ENCODE measurements at regions not wholly inside any gene's neighbourhood (a gene's known extent, or its start where the extent isn't known, plus 50 kb on each side); places are given as distances from the start of the nearest gene placed in this dataset.

GRCh38 chr13:84352946-84353345 lies 470.7 kb upstream of the SLITRK1 start:
- POLR2A ChIA-PET (ENCODE audit: low non-redundant PET) = no interaction called here
- H3K4me1 ChIP-seq (ENCODE audit: insufficient read depth, low read length, poor library complexity, severe bottlenecking) = no peaks in the 10 kb centered on the region
- no peaks in the 10 kb centered on the region for H3K36me3 ChIP-seq (ENCODE audit: insufficient read depth, low read length, poor library complexity, severe bottlenecking)
- no peak overlapping the region for H3K27ac ChIP-seq (ENCODE audit: low read depth, low read length, poor library complexity, severe bottlenecking)
- no TSS peak for BruUV-seq (replicated peaks)
- TF ChIP-seq CTCF (conservative IDR thresholded peaks at IDR 0.05; ENCODE audit: low read depth, low read length) (no peak), EZH2 (IDR thresholded peaks at IDR 0.05; ENCODE audit: borderline replicate concordance, low read depth, low read length, poor library complexity, severe bottlenecking) (no peak)
- DNase-seq (ENCODE audit: low spot score) = no peak
- no peak overlapping the region for H3K4me3 ChIP-seq (ENCODE audit: low read depth, low read length, poor library complexity, severe bottlenecking)
- no peaks in the 10 kb centered on the region for H3K27me3 ChIP-seq (replicated peaks; ENCODE audit: insufficient read depth, low read depth, low read length, poor library complexity)
- no peaks in the 10 kb centered on the region for H3K9me3 ChIP-seq (ENCODE audit: low read depth, low read length, poor library complexity, severe bottlenecking)
- CTCF ChIA-PET = no interaction called here
- intact Hi-C loops (cut with micrococcal nuclease; ENCODE audit: unreplicated experiment) = no loop called here

GRCh38 chr13:84339456-84339855 lies 457.2 kb upstream of the SLITRK1 start:
- no TSS peak for BruUV-seq (replicated peaks)

GRCh38 chr13:84332346-84332745 lies 450.1 kb upstream of the SLITRK1 start:
- Histone ChIP-seq H3K36me3 (ENCODE audit: insufficient read depth, low read length, poor library complexity, severe bottlenecking) (no peaks in the 10 kb centered on the region), H3K4me1 (ENCODE audit: insufficient read depth, low read length, poor library complexity, severe bottlenecking) (no peaks in the 10 kb centered on the region), H3K4me3 (ENCODE audit: low read depth, low read length, poor library complexity, severe bottlenecking) (no peak overlapping the region), H3K27ac (ENCODE audit: low read depth, low read length, poor library complexity, severe bottlenecking) (no peak overlapping the region), H3K27me3 (replicated peaks; ENCODE audit: insufficient read depth, low read depth, low read length, poor library complexity) (no peaks in the 10 kb centered on the region), H3K9me3 (ENCODE audit: low read depth, low read length, poor library complexity, severe bottlenecking) (no peaks in the 10 kb centered on the region)
- CTCF ChIA-PET = no interaction called here
- POLR2A ChIA-PET (ENCODE audit: low non-redundant PET) = no interaction called here
- BruUV-seq (replicated peaks) = no TSS peak
- intact Hi-C loops (cut with micrococcal nuclease; ENCODE audit: unreplicated experiment) = no loop called here
- DNase-seq (ENCODE audit: low spot score) = no peak
- TF ChIP-seq EZH2 (IDR thresholded peaks at IDR 0.05; ENCODE audit: borderline replicate concordance, low read depth, low read length, poor library complexity, severe bottlenecking) = no peak
- TF ChIP-seq CTCF (conservative IDR thresholded peaks at IDR 0.05; ENCODE audit: low read depth, low read length) = no peak

More at GRCh38 chr13:84339456-84339855, 457.2 kb upstream of the SLITRK1 start:
- CTCF ChIA-PET = no interaction called here
- Histone ChIP-seq H3K27ac (ENCODE audit: low read depth, low read length, poor library complexity, severe bottlenecking) (no peak overlapping the region), H3K27me3 (replicated peaks; ENCODE audit: insufficient read depth, low read depth, low read length, poor library complexity) (no peaks in the 10 kb centered on the region), H3K36me3 (ENCODE audit: insufficient read depth, low read length, poor library complexity, severe bottlenecking) (no peaks in the 10 kb centered on the region), H3K4me1 (ENCODE audit: insufficient read depth, low read length, poor library complexity, severe bottlenecking) (no peaks in the 10 kb centered on the region), H3K4me3 (ENCODE audit: low read depth, low read length, poor library complexity, severe bottlenecking) (no peak overlapping the region), H3K9me3 (ENCODE audit: low read depth, low read length, poor library complexity, severe bottlenecking) (no peaks in the 10 kb centered on the region)
- TF ChIP-seq CTCF (conservative IDR thresholded peaks at IDR 0.05; ENCODE audit: low read depth, low read length) = no peak
- no peak for TF ChIP-seq EZH2 (IDR thresholded peaks at IDR 0.05; ENCODE audit: borderline replicate concordance, low read depth, low read length, poor library complexity, severe bottlenecking)
- POLR2A ChIA-PET (ENCODE audit: low non-redundant PET) = no interaction called here
- intact Hi-C loops (cut with micrococcal nuclease; ENCODE audit: unreplicated experiment) = no loop called here
- no peak for DNase-seq (ENCODE audit: low spot score)
